GM12873 (cell line): ENCODE measurements at regions not wholly inside any gene's neighbourhood (a gene's known extent, or its start where the extent isn't known, plus 50 kb on each side); places are given as distances from the start of the nearest gene placed in this dataset.
A peak's percentile ranks its signal among the peaks of the same experiment; 100 is the strongest.

Experiments used
- CTCF ChIP-seq: IDR thresholded peaks from 2 replicates; pipeline ENCODE4 v1.5.1; 2012; ENCODE audit warnings: low read depth, mild to moderate bottlenecking, moderate library complexity, low read length, control low read depth; ENCODE audit not compliant: insufficient read depth; ENCODE audit errors: missing control alignments

DNA sequence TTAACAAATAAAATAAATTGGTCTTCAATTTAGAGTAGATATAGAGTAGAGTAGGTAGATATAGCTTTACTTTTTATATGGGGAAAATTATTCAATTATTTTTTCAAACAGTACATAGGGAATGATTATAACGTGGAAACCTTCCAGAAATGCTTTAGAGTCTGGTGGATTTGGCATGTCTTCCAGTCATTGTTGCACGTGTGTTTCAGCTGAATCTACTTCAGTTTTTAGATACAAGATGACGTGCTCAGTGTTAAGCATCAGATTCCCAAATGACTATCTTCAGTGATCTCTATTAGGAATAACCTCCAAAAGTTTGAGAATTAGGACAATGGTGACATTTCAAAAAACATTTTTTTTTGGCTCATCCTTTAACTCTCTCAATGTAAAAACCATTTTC is 616.9 kb downstream of the ANKRD50 start:
- TF ChIP-seq CTCF, result no peak

GRCh38 chr4:124096290-124096689 is 616.2 kb downstream of the ANKRD50 start:
- no peak for TF ChIP-seq CTCF

- TF ChIP-seq CTCF, result no peak
Measured at GRCh38 chr4:124097447-124097846, 615.1 kb downstream of the ANKRD50 start.

DNA sequence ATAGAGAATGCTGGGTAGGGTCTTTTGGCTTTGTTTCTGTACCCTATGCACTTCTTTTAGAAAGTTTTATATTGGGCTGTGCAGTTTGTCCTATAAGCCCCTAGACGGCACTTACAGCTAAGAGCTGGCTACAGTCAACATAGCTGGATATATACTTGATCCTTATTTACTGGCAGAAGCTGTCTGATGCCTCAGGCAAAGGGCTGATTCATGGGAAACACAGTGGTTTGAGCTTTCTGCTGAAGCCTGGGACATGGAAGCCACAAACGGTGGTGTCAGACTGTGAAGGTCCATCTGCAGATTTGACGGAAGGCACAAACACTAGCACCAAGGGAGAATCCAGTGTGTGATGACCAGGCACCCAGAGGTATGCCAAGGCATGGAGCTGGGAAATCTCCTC is 608.4 kb downstream of the ANKRD50 start:
- no peak for TF ChIP-seq CTCF

DNA sequence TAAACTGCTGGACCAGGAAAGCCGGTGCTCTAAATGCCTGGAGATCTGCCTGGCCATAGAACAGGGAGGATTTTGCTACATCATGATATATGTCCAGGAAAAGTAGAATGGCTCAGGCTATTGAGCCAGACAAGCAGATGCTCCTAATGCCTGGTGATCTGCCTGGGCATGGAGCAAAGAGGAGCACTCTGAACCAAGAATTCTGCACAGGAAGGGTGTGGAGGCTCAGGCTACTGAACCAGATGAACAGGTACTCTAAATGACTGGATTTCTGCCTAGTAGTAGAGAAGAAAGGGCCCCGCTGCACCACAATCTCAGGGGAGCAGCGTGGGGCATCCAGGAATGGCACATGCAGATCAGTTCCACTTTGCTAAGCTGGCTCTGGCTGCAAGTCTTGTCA is 607.9 kb downstream of the ANKRD50 start:
- TF ChIP-seq CTCF, result no peak

DNA sequence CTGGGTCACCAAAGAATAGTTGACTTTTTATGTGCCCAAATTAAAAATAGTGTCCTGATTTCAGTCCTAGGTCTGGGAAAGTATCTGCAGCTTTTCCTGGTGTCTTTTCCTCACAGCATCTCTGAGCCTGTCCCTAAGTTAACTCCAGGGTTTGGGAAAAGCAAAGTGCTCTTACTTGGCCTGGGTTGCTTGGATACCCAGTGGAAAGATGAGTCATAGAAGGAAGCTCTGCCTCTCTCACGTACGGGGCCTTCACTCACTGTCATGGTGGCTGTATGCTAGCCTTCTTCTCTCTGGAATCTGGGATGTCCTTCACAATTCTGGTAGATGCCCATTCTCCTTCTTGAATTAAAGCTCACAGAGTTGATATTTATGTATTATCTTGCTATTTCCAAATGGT is 607.3 kb downstream of the ANKRD50 start:
- no peak for TF ChIP-seq CTCF

DNA sequence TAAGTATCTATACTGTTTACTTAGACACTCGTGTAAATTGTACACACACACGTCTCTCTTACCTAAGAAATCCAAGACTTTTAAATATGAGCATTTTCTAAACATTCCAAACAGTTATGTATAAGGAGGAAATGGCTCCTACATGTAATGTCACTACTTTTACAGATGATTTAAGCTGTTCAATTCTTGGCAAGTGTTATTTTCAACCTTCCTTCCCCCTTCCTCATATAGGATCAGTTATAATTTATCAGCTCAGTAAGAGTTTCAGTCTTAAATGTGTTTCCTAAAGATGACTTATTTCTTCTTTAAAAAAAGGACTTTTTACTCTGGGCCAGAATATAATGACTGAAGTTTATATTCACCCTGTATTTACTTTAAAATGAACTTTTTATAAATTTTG is 601.1 kb downstream of the ANKRD50 start:
- TF ChIP-seq CTCF, result no peak

GRCh38 chr4:124111922-124112321 is 600.6 kb downstream of the ANKRD50 start:
- TF ChIP-seq CTCF, result peak; percentile 46
